HG02610 (cell line): ENCODE measurements at regions not wholly inside any gene's neighbourhood (a gene's known extent, or its start where the extent isn't known, plus 50 kb on each side); places are given as distances from the start of the nearest gene placed in this dataset.

Experiments
- ATAC-seq: cut with Tn5 transposase; IDR thresholded peaks from one replicate; pipeline ENCODE4 v1.9.1; 2021; ENCODE audit warnings: mild to moderate bottlenecking, moderate library complexity; ENCODE audit not compliant: unreplicated experiment

- no peak for ATAC-seq
Observed at GRCh38 chr20:12623870-12624269, 384.9 kb upstream of the SPTLC3 start.

DNA sequence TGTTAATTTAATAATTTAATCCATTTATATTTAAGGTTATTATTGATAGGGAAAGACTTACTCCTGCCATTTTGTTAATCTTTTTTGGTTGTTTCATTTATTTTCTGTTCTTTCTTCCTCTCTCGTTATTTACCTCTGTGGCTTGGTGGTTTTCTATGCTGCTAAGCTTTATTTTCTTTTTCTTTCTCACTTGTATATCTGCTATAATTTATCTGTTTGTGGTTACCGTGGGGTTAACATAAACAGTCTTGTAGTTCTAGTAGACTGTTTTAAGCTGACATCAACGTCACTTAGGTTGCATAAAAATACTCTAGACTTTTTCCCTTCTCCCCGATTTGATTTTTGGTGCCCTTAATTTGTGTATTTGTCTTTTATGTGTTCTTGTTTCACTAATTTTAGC is 381.3 kb upstream of the SPTLC3 start:
- no peak for ATAC-seq

- no peak for ATAC-seq
Observed at GRCh38 chr20:12638633-12639312, 370.0 kb upstream of the SPTLC3 start.

DNA sequence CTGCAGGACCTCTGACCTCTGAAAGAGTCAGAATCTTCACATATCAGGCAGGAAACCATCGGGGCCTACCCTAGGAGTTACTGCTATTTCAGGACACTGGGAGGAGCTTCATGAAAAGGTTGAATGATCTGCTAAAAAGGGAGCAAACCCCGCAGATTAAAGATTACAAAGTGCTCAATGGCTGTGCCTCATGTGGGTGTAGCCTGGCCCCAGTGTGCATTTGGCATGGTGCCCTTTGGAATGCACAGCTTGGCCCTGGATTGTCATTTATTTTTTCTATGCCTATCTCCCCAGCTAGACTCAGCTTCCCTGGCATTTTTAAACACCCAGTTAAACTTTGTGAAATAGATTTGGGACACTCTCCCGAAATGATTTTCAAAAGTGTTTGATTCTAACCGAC is 368.5 kb upstream of the SPTLC3 start:
- no peak for ATAC-seq

- no peak for ATAC-seq
Observed at GRCh38 chr20:12641619-12642018, 367.2 kb upstream of the SPTLC3 start.

DNA sequence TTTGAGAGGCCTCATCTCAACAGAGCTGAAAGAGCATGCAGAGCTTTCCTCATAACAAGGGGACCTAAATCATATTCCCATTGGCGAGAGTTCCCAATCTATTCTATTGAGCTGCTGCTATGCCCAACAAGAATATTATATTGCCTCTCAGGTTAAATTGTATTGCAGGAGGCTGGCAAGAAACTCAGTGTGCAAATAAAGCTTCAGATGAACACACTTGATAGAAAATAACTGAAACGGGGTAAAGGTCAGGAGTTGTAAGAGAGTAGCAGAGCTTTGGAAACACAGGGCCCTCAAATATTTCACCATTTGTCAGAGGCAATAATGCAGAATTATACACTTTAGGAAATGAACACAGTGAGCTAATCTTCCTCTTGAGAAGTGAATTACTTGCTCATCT is 364.3 kb upstream of the SPTLC3 start:
- no peak for ATAC-seq

DNA sequence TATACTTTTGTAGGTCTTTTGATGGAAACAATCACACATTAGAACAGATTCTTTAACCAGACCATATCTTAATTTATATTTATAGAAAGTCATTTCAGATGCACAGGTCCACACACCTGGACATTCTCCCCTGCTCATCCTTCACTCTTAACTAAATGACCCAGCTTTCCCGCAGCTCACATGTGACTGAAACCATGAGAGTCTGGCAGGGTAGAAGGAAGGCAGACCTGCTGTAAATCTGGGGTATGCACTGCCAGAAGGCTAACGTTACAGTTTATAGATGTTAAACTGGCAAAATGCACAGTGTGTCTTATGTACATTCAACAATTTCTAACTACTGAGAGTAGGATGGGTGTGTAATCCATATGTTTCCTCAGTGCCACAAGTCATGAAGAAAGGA is 359.5 kb upstream of the SPTLC3 start:
- ATAC-seq: no peak

GRCh38 chr20:12653642-12654041 is 355.1 kb upstream of the SPTLC3 start:
- no peak for ATAC-seq

DNA sequence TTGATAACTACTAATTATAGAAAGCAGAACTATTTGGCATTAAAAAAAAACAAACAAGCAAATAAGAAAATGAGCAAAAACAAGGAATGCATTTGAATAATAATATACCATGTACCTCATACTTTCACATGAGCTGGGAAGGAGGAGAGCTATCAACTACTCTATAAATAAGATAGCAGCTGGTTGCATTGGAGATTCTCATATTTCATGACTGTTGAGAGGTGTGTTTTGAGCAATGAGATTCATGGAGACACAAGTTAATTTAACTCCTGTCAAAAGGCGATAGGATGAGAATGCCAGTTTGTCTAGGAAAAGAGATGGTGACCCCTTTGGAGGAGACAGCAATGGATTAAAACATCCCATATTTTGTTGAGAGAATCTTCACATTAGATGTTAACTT is 348.8 kb upstream of the SPTLC3 start:
- ATAC-seq: no peak

GRCh38 chr20:12660918-12661317 is 347.9 kb upstream of the SPTLC3 start:
- no peak for ATAC-seq

GRCh38 chr20:12670301-12670700 is 338.5 kb upstream of the SPTLC3 start:
- no peak for ATAC-seq

- ATAC-seq: no peak
Observed at GRCh38 chr20:12673352-12673751, 335.4 kb upstream of the SPTLC3 start.

GRCh38 chr20:12677925-12678324 is 330.8 kb upstream of the SPTLC3 start:
- no peak for ATAC-seq

GRCh38 chr20:12679447-12679846 is 329.3 kb upstream of the SPTLC3 start:
- ATAC-seq: no peak

DNA sequence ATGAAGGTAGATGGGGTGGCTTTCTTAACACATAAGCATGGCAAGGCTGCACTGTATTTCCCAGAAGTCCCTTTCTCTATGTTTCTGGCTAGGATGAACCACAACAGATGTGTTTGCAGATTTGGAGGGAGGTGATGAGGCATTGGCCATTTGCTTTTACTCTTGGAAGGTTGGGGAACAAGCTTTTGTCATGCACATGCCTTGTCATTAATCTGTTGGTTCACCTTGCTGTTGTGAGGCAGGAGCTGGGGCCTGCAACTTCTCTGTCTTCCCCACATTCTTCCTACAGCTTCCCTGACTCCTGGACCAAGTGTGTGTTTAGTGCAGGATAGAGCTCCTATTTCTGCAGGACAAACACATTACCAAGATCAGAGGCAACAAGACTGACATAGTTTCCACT is 326.2 kb upstream of the SPTLC3 start:
- no peak for ATAC-seq

DNA sequence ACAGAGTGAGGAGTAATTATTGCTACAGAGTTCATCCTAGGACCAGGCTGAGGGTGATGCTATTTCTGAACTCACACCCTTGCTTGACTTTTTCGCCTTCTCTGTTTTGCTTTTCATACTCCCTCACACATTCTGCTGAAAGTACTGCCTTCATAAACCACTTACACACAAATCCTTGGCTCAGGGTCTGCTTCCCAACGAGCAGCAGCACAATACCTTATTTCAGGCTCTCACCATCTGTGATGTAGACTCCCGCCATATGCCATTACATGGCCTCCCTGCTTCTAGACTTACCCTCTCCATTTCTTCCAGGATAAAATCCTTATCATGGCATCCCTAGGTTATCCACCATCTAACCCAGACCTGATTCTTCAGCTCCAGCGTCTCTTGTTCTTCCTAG is 321.3 kb upstream of the SPTLC3 start:
- ATAC-seq: no peak

- ATAC-seq: no peak
Observed at GRCh38 chr20:12695937-12696336, 312.8 kb upstream of the SPTLC3 start.

GRCh38 chr20:12698817-12699216 is 310.0 kb upstream of the SPTLC3 start:
- ATAC-seq: no peak

DNA sequence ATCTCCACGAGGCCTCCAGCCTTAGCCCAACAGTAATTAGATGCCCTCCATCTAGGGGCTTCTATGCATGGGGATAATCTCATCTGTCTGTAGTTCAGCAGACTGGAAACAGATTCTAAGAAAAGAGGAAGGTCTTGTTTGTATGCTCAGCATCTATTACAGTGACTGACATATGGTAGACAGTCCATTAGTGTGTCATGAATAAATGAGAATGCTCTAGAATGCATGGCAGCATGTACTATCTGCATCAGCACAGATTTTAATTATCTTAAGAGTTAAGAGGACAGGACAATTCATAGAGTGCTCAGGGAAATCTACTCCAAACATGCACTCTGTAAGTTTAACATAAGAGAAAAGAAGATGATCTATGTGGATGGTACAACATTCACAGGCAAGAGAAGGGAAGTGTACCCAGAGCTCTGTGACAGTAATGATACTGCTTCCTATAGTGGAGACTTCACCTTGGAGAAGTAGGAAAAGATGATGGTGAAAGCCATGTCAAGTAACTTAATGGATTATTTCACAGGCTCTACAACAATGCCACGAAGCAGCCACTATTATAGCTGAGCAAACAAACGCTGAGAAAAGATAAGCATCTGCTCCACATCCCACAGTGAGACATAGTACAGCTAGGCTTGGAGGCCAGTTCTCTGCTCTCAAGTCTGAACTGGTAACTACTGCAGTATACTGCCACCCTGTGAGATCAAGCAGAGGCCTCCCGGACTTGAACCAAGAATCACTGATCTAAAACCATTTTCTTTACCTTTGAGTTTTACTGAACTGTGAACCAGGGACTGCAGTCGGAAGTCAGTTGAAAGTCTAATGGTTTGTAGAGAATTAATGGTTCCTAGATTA is 309.2 kb upstream of the SPTLC3 start:
- no peak for ATAC-seq

DNA sequence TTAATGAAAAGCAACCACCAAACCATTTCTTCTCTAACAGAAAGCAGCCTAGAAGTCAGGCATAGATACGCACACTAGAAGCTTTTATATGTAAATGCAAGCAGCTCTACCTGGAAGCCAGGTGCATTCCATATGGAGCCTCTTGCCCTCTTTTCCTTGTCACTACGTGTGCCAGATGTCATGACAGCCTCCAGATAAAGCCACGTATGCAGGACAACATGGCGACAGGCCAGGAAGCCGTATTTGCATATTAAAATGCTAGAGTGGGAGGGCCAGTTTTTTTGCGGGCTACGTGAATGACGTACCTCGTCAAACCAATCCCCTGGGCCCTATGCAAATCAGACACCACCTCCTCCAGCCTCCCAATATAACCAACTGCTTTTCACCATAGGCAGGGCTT is 308.1 kb upstream of the SPTLC3 start:
- no peak for ATAC-seq

DNA sequence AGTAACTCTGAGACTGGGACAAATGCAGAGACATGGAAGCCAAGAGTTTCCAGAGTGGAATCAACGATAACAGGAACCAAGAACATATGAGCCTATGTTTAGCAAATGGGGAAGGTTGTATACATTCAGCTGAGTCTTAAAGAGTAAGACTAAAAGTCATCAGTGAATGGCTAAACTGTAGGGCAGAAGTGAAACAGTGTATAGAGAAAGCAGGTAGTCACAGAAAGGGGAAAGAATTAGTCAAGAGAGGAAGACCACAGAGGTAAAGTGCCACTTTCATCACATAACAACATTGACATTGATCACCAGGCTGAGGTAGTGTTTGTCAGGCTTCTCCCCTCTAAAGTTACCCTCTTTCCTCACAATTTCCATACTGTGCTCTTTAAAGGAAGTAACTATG is 306.5 kb upstream of the SPTLC3 start:
- ATAC-seq: no peak

GRCh38 chr20:12715371-12715770 is 293.4 kb upstream of the SPTLC3 start:
- ATAC-seq: no peak
